NOMO-1 (cell line): ENCODE measurements at regions not wholly inside any gene's neighbourhood (a gene's known extent, or its start where the extent isn't known, plus 50 kb on each side); places are given as distances from the start of the nearest gene placed in this dataset.
"Not testable (repeated sequence)": the region's sequence is repeated elsewhere in the genome, so short reads cannot be mapped to it uniquely, and the experiment has no call there.

Experiments
- DNase-seq, 2 experiments: peaks; one replicate each; lab custom pipeline; 2025; ENCODE audit not compliant: unreplicated experiment in 2 of 2; lab: John Stamatoyannopoulos, UW

DNA sequence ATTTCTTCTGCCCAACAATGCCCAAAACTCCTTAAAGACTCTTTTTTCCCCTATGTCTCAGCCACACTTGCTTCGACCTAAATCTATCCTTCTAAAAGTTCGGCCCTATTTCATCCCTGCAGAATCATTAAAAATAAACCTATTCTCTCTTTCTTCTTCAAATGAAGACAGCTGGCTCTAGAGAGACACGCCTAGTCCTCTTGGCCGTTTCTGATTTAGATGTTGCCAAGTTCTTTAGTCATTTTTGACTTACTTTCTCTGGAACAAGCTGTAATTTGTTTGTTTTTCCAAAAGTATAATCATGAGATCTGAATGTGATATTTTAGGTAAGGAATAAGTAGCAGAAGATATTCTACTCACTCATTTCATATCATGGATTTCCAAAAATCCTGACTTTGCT, 211.6 kb downstream of the CENPC start:
- DNase-seq = no peak

DNA sequence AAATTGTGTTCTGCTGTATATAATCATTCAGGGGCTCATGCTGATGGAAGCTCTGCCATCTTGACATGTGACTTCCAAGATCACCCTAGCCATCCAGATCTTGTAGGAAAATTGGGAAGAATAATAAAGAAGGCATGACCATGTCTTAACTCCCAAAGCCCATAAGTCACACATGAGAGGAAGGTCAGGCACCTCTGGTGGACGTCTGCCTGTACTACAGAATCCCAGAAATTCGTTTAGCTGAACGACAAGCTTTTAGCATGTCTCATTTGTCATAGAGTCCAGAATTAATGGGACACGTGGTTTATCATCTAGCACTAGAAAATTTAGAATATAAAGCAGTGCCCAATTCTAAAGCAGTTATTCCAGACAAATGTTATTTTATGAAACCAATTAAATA, 212.7 kb downstream of the CENPC start:
- no peak for DNase-seq

DNA sequence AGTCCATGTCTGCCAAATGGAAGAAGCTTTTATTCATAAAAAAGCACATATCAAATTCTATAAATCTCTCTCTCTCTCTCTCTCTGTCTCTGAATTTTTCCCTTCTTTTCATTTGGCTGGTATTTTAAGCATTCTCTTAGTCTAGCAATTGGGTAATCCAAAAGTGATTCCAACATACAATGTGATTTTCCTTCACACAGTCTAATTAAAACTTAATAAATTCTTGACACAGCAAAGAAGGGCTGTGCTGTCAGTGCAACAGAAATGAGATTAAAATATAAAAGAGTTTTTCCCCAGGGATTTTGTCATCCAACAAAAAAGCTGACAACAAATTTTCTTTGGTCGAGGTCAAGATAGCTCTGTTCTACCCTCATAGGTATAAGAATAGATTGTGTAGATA, 216.9 kb downstream of the CENPC start:
- DNase-seq = no peak

DNA sequence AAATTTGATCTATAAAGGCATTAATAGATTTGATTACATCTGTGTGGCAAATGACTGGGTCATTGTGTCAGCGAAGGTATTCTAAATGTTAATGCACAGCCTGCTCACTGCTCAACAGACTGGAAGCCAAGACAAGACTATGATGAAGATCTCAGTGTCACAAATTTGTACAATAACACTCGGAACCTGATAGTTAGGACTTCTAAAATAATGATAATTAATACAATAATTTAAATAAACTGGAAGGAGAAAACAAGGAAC, 217.4 kb downstream of the CENPC start:
- no peak for DNase-seq

DNA sequence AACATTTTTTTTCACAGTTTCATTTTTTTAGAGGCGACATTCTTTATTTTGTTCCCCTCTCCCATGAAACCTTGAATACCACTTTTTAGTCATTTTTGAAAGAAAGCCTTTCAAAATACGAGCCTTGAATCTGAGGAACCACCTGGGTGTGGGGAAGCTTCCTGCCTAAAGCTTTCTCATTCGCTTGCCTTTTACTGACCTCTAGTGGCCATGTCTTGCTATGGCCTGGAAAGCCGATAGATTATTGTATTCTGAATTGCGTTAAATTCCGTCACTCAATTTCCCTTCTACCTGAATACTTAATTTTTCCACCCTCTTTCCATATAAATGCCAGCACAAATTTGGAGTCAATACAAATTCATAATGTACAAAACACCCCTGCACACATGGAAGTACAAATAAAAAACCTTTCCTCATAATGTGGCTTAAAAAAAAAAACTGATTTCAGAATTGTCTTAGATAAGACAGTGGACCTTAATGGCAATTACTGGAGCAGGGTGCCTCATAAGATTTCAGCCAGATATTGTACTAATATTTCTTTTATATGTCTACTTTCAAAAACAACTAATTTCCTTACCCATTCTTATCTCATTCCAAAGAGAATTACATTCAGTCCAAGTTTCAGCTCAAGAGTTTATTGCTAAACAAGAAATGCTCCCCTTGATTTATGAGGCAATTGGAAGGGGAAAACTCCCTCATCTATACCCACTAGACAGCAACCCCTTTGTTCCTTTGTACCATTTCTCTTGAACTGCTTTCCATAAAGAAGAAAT, 217.9 kb downstream of the CENPC start:
- DNase-seq = peak; percentile 52 to 60

DNA sequence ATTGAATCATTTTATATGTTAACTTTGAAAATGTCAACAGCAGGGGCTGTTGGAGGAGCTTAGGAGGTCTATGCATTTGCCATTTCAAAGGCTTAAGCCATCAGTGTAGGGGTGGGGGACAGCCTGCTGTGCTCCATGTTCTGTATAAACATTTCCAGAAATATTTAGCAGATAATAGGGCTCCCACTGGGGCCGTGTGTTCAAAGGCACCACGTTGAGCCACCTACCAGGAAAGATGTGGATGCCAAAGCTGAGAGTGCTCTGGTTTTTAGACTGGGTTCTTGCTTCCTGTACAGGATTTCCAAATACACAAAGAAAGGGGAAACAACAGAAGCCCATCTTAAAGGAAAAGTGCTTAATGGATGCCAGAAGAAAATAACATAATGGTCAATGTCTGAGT, 219.5 kb downstream of the CENPC start:
- DNase-seq = no peak

DNA sequence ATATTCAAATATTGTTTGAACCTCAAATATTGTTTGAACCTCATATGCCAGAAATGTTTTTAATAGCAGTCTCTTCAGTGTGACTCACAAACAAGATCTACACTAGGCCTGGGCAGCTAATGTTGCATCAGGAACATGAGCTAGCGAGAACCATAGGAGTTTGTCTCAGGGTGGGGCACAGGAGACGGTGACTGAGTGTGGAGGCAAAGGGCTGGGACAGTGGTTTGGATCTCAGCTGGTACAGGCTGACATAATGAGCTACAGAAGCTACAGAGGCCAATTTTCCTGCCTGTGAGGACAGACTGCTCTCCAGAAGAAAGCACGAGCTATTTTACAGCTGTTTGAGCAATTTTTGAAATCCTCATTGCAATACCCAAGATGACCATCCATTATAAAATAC, 224.7 kb downstream of the CENPC start:
- no peak for DNase-seq

DNA sequence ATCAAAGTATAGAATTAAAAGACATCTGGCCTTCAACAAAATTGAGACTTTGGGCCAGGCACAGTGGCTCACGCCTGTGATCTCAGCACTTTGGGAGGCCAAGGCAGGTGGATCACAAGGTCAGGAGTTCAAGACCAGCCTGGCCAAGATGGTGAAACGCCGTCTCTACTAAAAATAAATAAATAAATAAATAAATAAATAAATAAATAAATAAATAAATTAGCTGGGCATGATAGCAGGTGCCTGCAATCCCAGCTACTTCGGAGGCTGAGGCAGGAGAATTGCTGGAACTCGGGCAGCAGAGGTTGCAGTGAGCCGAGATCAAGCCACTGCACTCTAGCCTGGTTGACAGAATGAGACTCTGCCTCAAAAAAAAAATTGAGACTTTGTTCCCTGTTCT, 225.7 kb downstream of the CENPC start:
- not testable (repeated sequence) for DNase-seq

DNA sequence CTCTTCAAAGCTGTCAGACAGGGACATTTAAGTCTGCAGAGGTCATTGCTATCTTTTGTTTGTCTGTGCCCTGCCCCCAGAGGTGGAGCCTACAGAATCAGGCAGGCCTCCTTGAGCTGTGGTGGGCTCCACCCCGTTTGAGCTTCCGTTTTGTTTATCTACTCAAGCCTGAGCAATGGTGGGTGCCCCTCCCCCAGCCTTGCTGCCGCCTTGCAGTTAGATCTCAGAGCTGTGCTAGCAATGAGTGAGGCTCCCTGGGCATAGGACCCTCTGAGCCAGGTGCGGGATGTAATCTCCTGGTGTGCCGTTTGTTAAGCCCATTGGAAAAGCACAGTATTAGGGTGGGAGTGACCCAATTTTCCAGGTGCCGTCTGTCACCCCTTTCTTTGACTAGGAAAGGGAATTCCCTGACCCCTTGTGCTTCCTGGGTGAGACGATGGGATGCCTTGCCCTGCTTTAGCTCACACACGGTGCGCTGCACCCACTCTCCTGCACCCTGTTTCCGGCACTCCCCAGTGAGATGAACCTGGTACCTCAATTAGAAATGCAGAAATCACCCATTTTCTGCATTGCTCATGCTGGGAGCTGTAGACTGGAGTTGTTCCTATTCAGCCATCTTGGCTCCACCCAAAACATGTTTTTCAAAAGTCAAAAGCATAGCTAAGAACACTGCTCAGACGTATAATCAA, 244.7 kb downstream of the CENPC start:
- not testable (repeated sequence) for DNase-seq

DNA sequence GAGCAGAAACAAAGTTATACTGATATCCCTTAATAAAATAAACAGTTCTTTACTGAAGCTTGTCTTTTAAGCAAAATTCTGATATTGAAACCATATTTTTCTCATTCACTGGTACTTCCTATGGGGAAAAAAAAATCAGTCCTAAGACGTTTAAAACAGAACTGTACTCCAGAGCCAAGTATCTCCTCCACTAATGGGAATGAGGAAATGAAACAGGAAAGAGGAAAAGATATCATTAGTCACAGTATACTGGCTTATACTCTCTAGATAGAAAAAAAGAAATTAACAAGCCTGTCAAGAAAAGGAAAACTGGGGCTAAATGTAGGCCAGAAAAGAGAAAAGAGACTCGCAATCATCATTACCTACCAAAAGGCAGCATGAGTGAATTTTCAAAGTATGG, 252.7 kb downstream of the CENPC start:
- no peak for DNase-seq

DNA sequence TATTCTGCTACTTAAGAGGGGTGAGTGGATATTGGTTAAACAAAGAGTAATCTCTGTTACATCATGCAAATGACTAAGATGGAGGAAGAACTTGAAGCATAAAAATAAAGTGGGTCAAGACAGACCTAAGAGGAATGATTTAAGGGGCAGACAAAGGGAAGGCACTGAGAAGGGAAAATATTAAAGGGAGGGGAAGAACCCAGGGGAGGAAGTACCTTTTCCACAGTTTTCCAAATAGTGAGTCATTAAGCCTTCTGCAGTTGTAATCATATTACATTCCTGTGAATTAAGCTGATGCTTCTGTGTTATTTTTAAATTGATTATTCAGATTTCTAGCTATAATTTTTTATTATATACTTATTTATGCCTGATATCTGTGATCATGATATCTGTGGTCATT, 253.3 kb downstream of the CENPC start:
- DNase-seq = no peak

DNA sequence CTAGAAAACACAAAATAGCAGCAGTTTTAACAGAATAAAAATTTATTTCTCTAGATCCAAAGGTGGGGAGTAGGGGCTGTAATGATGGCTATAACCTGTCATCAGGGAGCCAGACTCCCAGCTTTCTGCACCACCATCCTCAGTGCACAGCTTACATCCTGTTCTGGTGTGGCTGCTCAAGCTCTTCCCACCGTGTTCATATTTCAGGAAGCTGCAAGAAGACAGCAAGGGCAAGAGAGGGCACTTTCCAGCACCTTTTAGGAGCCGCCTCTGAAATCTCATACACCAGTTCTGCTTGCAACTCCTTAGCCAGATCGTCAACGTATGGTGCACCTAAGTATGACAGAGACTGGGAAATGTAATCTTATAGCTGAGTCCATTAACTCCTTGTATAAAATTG, 253.7 kb downstream of the CENPC start:
- DNase-seq = no peak

DNA sequence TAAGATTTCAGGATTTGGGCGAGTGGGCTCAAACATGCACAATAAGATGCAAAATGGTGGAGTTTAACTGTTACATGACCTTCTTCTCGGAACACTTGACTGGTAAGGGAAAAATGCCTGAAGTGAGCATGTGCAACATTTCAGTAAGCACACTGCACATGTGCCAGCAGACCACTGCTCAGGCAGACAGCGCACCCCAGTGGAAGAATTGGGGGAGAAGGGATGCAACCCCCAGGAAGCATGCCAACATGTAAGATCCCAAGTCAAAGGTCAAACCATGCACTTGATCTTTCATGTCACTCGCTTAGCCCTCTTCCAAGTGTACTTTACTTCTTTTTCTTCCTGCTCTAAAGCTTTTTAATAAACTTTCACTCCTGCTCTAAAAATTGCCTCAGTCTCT, 256.3 kb downstream of the CENPC start:
- DNase-seq = peak; percentile 0 to 2

DNA sequence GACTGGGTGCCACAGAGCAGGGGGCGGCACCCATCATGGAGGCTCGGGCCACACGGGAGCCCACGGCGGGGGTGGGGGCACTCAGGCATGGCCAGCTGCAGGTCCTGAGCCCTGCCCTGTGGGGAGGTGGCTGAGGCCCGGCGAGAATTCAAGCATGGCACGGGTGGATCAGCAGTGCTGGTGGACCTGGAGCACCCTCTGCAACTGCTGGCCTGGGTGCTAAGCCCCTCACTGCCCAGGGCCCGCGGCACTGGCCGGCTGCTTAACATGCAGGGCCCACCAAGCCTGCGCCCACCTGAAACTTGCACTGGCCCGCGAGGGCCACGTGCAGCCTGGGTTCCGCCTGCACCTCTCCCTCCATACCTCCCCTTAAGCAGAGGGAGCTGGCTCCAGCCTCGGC, 258.6 kb downstream of the CENPC start:
- no peak for DNase-seq

DNA sequence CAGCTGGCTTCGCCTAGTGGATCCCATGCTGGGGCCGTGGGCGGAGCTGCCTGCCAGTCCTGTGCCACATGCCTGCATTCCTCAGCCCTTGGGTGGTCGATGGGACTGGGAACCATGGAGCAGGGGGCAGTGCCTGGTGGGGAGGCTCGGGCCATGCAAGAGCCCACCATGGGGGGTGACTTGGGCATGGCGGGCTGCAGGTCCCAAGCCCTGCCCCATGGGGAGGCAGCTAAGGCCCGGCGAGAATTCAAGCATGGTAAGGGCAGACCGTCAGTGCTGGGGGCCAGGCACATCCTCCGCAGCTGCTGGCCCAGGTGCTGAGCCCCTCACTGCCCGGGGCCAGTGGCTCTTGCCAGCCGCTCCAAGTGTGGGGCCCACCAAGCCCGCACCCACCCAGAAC, 262.6 kb downstream of the CENPC start:
- DNase-seq = no peak

DNA sequence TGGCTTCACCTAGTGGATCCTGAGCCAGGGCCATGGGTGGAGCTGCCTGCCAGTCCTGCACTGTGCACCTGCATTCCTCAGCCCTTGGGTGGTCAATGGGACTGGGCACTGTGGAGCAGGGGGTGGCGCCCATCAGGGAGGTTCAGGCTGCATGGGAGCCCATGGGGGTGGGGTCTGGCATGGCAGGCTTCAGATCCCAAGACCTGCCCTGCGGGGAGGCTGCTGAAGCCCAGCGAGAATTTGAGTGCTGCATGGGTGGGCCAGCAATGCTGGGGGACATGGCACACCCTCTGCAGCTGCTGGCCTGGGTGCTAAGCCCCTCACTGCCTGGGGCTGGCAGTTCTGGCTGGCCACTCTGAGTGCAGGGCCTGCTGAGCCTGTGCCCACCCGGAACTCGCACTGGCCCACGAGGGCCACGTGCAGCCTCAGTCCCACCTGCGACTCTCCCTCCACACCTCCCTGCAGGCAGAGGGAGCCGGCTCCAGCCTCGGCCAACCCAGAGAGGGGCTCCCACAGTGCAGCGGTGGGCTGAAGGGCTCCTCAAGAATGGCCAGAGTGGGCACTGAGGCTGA, 270.0 kb downstream of the CENPC start:
- DNase-seq = no peak

DNA sequence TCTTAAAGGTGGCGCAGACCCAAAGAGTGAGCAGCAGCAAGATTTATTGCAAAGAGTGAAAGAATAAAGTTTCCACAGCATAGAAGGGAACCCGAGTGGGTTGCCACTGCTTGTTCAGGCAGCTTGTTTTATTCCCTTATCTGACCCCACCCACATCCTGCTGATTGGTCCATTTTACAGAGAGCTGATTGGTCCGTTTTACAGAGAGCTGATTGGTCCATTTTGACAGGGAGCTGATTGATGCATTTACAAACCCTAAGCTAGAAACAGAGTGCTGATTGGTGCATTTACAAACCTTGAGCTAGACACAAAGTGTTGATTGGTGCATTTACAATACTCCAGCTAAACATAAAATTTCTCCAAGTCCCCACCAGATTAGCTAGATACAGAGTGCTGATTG, 270.6 kb downstream of the CENPC start:
- DNase-seq = not testable (repeated sequence)

DNA sequence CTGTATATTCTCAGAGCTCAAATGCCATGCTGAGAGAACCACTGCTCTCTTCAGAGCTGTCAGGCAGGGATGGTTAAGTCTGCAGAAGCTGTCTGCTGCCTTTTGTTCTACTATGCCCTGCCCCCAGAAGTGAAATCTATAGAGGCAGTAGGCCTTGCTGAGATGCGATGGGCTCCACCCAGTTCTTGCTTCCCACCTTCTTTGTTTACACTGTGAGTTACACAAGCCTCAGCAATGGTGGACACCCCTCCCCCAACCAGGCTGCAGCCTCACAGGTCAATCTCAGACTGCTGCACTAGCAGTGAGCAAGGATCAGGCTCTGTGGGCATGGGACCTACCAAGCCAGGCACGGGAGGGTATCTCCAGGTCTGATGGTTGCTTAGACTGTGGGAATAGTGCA, 271.6 kb downstream of the CENPC start:
- DNase-seq = no peak

DNA sequence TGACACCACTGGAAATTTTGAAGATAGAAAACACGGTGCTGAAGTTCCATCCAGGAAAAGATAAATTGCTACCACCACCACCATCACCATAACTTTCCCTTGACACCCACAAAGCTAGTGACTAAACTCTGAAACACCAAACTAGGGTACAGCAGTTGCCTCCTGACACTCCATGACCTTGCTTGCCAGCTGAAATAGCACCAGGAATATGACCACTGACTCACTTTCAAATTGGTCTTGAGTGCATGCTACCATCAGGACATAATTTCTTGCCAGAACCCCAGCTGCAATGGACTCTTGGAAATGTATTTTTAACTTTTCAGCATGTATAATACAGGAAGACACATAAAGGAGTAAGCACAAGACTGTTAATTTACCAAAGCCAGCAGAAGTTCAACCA, 283.3 kb downstream of the CENPC start:
- no peak for DNase-seq

DNA sequence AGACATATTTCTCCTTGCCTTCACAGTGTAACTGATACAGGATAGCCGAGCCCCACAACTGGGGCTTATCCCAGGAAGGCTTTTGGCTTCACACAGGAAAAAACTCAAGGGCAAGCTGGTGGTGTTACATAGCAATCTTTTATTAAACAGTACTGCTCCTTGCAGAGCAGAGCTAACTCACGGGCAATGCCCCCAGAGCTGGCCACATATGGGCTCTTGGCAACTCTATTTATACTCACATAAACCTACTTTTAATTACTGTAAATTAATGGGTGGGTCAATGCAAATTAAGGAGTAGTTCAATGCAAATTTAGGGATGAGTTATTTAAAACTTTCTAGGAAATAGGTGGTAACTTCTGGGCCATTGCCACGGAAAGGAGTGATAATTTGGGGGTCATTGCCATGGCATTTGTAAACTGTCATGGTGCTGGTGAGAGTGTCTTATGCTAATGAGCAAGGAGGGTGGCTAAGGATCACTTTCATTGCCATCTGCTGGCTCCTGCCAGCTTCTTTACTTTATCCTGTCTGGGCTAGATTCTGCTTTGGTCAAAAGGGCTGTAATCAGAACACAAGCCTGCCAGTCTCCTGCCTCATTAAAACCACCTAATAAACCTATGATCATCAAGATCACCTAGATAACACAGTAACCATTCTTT, 288.8 kb downstream of the CENPC start:
- DNase-seq = no peak

DNA sequence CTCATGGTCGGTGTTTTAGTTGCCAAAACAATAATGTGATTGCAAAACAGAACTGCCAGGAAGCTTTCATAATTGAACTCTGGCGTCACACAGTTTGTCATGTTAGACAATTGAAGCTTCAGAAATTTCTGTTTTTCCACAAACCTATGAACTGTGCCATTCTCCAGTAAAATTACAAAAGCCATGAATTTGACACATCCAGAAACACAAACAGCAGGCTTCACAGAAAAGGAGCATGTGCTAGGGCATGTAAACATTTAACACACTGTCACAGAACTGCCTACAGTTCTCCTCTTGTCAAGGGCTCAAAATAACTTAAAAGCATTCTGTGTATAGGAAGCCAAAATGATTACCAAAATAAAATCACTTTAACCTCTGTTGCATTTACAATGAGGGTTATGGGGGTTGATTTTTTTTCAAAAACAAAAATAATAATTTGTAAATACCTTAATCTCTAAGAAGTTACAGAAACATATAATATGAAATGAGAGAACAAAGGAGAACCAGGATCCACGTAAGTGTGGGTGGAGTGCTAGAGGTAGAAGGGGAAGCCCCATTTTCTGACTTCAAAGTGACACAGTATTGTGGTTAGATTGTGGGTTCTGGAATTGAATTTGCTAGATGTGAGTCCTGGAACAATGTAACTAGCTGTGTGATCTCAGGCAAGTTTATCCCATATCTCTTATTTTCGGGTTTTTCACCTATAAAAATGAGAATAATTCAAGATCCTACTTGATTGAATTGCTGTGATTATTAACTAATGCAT, 295.0 kb downstream of the CENPC start:
- peak; percentile 5 to 18 for DNase-seq
